ENCODE measurements at regions not wholly inside any gene's neighbourhood (a gene's known extent, or its start where the extent isn't known, plus 50 kb on each side); places are given as distances from the start of the nearest gene placed in this dataset.

DNA sequence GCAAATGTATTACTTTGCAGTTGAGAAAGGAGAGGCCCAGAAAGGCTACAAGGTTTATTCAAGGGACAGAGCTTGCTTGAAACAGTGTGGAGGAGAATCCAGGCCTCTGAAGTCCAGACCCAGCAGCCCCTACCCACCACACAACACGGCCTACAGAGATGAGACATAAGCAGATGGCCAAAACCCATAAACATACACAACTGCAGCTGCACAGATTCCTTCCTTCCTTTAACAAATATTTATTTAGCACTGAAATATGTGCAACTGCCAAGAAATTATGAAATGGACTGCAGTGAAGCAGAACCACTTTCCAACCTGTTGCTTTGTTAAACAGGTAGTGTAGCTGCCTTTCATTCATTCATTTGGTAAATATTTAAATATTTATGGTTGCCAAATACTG lies 122.3 kb downstream of the SPATA19 start (continued):
- TF ChIP-seq, protein P1, sequence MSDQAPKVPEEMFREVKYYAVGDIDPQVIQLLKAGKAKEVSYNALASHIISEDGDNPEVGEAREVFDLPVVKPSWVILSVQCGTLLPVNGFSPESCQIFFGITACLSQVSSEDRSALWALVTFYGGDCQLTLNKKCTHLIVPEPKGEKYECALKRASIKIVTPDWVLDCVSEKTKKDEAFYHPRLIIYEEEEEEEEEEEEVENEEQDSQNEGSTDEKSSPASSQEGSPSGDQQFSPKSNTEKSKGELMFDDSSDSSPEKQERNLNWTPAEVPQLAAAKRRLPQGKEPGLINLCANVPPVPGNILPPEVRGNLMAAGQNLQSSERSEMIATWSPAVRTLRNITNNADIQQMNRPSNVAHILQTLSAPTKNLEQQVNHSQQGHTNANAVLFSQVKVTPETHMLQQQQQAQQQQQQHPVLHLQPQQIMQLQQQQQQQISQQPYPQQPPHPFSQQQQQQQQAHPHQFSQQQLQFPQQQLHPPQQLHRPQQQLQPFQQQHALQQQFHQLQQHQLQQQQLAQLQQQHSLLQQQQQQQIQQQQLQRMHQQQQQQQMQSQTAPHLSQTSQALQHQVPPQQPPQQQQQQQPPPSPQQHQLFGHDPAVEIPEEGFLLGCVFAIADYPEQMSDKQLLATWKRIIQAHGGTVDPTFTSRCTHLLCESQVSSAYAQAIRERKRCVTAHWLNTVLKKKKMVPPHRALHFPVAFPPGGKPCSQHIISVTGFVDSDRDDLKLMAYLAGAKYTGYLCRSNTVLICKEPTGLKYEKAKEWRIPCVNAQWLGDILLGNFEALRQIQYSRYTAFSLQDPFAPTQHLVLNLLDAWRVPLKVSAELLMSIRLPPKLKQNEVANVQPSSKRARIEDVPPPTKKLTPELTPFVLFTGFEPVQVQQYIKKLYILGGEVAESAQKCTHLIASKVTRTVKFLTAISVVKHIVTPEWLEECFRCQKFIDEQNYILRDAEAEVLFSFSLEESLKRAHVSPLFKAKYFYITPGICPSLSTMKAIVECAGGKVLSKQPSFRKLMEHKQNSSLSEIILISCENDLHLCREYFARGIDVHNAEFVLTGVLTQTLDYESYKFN (CRISPR knock-in tag; conservative IDR thresholded peaks at IDR 0.05), result no peak

GRCh38 chr11:133720951-133721350 lies 124.4 kb downstream of the SPATA19 start:
- Histone ChIP-seq H3K79me2 (ENCODE audit: insufficient read depth, low read length) (no peaks in the 10 kb centered on the region), H3K27ac (ENCODE audit: extremely low read length, insufficient read depth, low read length) (no peak overlapping the region), H3K9me3 (ENCODE audit: low read length) (no peaks in the 10 kb centered on the region), H3K4me2 (ENCODE audit: low read depth, low read length) (no peak overlapping the region), H3K9ac (ENCODE audit: insufficient read depth, low read depth, low read length) (no peak overlapping the region), H3K4me3 (replicated peaks in 1 of 3; ENCODE audit: insufficient read depth in 1 of 3, low read depth in 2 of 3, low read length in 3 of 3) (no peak overlapping the region), H4K20me1 (ENCODE audit: insufficient read depth, low read length) (no peaks in the 10 kb centered on the region), H3K4me1 (ENCODE audit: insufficient read depth, low read length) (no peaks in the 10 kb centered on the region), H3K36me3 (replicated peaks in 1 of 2; ENCODE audit: control insufficient read depth in 1 of 2, insufficient read depth in 2 of 2, low read length in 2 of 2) (no peaks in the 10 kb centered on the region), H3K27me3 (ENCODE audit: control insufficient read depth in 1 of 2, insufficient read depth in 2 of 2, low read length in 2 of 2) (peaks cover 0 to 22% of the 10 kb centered on the region in 2 experiments; a peak in 2 of 5 replicates), H2AFZ (ENCODE audit: low read length) (no peak overlapping the region)
- FAIRE-seq (no peak), ATAC-seq (no peak), DNase-seq (ENCODE audit: low spot score) (no peak)
- no TSS peak for BruUV-seq (replicated peaks)
- whole genome bisulfite sequencing (ENCODE audit: low lambda C conversion rate), result 64% methylated on average over 6 of the region's 6 CpGs
- ChIA-PET CTCF (ENCODE audit: low intra/inter-chr PET ratio, low total read pairs) (no interaction called here), POLR2A (no interaction called here)
- intact Hi-C loops (cut with micrococcal nuclease; ENCODE audit: unreplicated experiment), result no loop called here
- in situ Hi-C loops (cut with HindIII; ENCODE audit: extremely low pct_ligation_motif_present, low pct_unique_long_range_greater_than_20kb), result no loop called here
- TF ChIP-seq ZNF564 (CRISPR knock-in tag; IDR thresholded peaks at IDR 0.05), result no peak
- no peak for TF ChIP-seq ZFP36L2 (CRISPR knock-in tag; IDR thresholded peaks at IDR 0.05)
- no peak for TF ChIP-seq ZNF589 (CRISPR knock-in tag; conservative IDR thresholded peaks at IDR 0.05)
- no peak for TF ChIP-seq MTERF4 (CRISPR knock-in tag; IDR thresholded peaks at IDR 0.05)
- no peak for TF ChIP-seq TEF (CRISPR knock-in tag; IDR thresholded peaks at IDR 0.05)
- TF ChIP-seq ZNF615 (CRISPR knock-in tag; IDR thresholded peaks at IDR 0.05; ENCODE audit: borderline replicate concordance), result no peak
- TF ChIP-seq ZBTB10 (CRISPR knock-in tag; IDR thresholded peaks at IDR 0.05; ENCODE audit: borderline replicate concordance), result no peak
- TF ChIP-seq SRSF9 (IDR thresholded peaks at IDR 0.05; ENCODE audit: borderline replicate concordance, insufficient read depth, low read depth, low read length, poor library complexity, severe bottlenecking), result no peak
- TF ChIP-seq ZC3H13 (CRISPR knock-in tag; IDR thresholded peaks at IDR 0.05), result no peak
- TF ChIP-seq RXRB (CRISPR knock-in tag; IDR thresholded peaks at IDR 0.05; ENCODE audit: borderline replicate concordance), result no peak
- TF ChIP-seq PRPF4 (IDR thresholded peaks at IDR 0.05; ENCODE audit: low read depth, low read length, poor library complexity, severe bottlenecking), result no peak
- no peak for TF ChIP-seq GPN1 (CRISPR knock-in tag; IDR thresholded peaks at IDR 0.05; ENCODE audit: borderline replicate concordance)
- no peak for TF ChIP-seq ZNF343 (CRISPR knock-in tag; IDR thresholded peaks at IDR 0.05)
- no peak for TF ChIP-seq PHF8 (CRISPR knock-in tag; IDR thresholded peaks at IDR 0.05)
- no peak for TF ChIP-seq SMAD3 (CRISPR knock-in tag; IDR thresholded peaks at IDR 0.05)
